GM19452 (cell line): ENCODE measurements at regions not wholly inside any gene's neighbourhood (a gene's known extent, or its start where the extent isn't known, plus 50 kb on each side); places are given as distances from the start of the nearest gene placed in this dataset.
"Not testable (repeated sequence)": the region's sequence is repeated elsewhere in the genome, so short reads cannot be mapped to it uniquely, and the experiment has no call there.

Experiments
- ATAC-seq: cut with Tn5 transposase; IDR thresholded peaks from one replicate; pipeline ENCODE4 v1.9.1; 2021; ENCODE audit not compliant: unreplicated experiment

GRCh38 chr10:121316432-121316831 is 281.8 kb downstream of the FGFR2 start:
- no peak for ATAC-seq

DNA sequence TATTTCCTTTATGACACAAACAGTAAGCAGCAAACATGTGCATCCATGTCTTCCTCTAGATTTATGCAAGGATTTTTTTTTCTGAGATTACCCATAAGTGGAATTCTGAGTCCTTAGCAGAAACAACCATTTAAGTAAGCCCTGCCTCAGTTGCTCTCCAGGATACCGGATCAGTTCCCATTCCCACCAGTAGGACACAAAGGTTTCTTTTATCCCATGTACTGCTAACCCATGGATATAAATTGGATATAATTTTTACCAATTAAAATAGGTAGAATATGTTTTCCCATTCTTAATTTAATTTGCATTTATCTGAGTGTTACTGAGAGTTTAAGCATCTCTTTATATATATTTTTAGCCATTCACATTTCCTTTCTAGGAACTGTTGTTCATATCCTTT is 280.9 kb downstream of the FGFR2 start:
- ATAC-seq: no peak

GRCh38 chr10:121322046-121322445 is 276.2 kb downstream of the FGFR2 start:
- ATAC-seq: no peak

- no peak for ATAC-seq
Observed at GRCh38 chr10:121322776-121323175, 275.5 kb downstream of the FGFR2 start.

- ATAC-seq: no peak
Observed at GRCh38 chr10:121323443-121323842, 274.8 kb downstream of the FGFR2 start.

DNA sequence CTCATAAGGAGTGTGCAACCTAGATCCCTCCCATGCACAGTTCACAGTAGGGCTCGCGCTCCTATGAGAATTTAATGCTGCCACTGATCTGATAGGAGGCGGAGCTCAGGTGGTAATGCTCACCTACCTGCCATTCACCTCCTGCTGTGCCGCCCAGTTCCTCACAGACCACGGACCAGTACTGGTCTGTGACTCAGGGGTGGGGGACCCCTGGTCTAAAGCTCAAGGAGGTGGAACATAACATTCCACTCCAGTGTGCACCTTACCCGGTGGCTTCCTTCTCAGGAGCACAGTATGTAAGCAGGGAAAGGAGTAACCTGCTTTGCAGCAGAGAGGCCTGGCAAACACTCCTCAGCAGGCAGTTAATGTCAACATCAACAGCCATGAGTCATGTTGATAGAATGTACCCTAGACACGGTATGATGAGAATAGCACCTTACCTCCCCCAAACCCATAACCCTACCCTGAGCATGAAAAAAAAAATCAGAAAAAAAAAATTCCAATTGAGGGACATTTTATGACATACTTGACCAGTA is 273.5 kb downstream of the FGFR2 start:
- no peak for ATAC-seq

DNA sequence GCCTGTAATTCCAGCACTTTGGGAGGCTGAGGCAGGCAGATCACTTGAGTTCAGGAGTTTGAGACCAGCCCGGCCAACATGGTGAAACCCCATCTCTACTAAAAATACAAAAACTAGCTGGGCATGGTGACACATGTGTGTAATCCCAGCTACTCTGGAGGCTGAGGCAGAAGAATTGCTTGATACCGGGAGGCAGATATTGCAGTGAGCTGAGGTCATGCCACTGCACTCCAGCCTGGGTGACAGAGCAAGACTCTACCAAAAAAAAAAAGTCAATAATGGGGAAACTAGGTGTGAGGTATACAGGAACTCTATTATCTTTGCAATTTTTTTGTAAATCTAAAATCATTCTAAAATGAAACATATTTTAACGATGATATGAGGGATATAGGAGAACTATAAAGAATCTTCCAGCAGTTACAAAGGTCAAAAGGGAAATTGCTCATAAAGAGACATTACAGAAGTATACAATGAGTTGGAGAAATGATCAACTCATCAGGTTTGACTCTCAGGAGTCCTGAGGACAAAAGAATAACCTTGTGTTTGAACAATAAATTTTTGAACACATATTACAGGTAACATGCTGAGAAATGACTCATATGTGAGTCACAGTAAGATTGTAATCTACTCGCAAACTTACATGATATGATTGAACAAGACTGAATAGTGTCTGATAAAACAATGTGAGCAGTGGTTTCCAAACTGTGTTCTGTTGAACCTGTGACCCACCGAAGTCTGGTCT is 272.6 kb downstream of the FGFR2 start:
- ATAC-seq: no peak

- no peak for ATAC-seq
Observed at GRCh38 chr10:121326905-121327304, 271.3 kb downstream of the FGFR2 start.

DNA sequence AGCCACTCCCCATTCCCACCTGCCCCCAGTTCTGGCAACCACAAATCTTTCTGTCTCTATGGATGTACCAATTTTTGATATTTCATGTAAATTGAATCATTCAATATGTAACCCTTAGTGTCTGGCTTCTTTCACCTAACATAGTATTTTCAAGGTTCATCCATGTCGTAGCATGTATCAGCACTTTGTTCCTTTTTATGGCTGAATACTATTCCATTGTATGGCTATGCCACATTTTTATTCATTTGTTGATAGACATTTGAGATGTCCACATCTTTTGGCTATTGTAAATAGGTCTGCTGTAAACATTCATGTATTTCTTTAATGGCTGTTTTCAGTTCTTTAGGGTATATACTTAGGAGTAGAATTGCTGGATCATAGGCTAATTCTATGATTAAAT is 270.5 kb downstream of the FGFR2 start:
- no peak for ATAC-seq

GRCh38 chr10:121329631-121330030 is 268.6 kb downstream of the FGFR2 start:
- ATAC-seq: not testable (repeated sequence)

DNA sequence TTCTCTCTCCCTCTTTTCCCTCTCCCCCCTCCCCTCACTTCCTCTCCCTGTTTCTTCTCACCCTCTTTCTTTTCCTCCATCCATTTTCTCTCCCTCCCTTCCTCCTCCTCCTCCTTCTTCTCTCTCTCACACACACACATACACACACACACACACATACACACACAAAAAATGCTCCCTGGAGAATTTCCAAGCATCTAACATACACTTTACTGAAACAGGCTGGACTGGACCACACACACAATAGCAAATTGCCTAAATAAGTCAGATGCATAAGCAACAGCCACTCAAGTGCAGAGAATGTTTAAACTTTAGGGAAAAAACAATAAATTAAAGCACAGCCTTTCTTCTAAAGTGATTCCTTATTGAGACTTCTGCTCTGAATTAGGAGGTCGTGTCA is 267.7 kb downstream of the FGFR2 start:
- ATAC-seq: no peak

DNA sequence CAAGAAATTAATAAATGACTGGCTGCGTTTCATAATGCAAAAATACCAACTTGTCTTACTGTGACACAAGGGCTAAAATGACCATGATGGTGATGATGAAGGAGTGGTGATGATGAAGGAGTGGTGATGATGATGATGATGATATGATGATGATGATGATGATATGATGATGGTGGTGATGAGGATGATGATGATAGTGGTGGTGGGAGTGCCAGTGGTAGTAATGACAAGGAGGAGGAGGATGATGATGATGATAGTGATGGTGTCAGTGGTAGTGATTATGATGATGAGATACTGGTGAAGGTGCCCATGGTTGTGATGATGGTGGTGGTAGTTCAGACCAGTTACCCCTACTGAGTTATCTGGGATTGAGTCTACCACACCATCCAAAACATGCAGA is 265.9 kb downstream of the FGFR2 start:
- ATAC-seq: no peak

GRCh38 chr10:121332829-121333765 is 265.1 kb downstream of the FGFR2 start:
- no peak for ATAC-seq

DNA sequence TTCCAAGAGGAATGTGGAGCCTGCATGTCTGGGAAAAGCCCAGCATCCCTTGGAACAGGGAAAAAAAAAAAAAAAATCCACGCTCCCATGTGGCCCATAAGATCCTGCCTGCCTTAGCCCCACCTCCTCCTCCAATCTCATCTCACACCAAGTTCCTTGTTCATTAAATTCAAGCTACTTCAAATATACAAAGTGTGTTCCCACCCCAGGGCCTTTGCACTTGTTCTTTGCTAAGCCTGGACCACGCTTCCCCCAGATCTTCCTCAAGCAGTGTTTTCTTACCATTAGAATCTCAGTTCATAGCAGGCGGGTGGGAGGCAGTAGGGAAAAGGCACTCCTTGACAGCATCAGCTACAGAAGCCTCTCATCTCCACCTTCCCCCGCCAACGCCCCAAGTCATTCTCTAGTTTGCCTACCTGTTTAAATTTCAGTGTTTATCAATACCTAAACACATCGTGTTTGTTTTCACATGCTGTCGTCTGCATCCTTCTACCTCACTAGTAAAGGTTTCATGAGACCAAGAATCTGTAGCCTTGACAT is 262.8 kb downstream of the FGFR2 start:
- ATAC-seq: no peak

GRCh38 chr10:121337427-121337826 is 260.8 kb downstream of the FGFR2 start:
- no peak for ATAC-seq

GRCh38 chr10:121338206-121338980 is 259.9 kb downstream of the FGFR2 start:
- no peak for ATAC-seq

- no peak for ATAC-seq
Observed at GRCh38 chr10:121339114-121339513, 259.1 kb downstream of the FGFR2 start.

GRCh38 chr10:121340271-121340831 is 257.9 kb downstream of the FGFR2 start:
- ATAC-seq: no peak

- ATAC-seq: no peak
Observed at GRCh38 chr10:121351540-121351939, 246.7 kb downstream of the FGFR2 start.

DNA sequence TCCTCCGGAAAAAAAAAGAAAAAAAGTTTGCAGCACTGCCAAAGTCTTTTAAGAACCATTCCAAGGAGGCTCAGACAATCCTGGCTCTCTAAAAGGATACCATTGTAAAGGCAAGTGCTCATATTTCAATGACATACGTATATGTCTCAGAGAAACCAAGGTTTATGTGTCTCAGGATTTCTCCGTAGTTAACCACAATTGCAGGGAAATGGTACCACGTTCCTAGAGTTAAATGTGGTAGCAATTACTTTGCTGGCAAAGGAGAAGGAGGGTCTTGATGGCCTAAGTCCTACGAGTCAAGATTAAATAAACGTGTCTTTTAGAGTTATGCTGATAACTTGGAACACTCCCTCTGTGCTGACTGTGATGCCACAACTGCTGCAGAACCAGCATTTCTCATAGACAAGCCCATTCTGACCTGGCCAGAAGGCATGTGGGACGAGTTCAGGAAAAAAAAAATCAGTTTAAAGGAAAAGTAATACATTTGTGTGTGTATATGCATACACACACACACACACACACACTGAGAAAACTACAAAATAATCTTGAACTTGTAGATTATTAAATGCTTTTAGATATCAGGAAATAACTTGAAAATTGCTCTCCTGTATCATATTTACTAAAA is 245.9 kb downstream of the FGFR2 start:
- ATAC-seq: no peak
